ENCODE measurements at regions not wholly inside any gene's neighbourhood (a gene's known extent, or its start where the extent isn't known, plus 50 kb on each side); places are given as distances from the start of the nearest gene placed in this dataset.

DNA sequence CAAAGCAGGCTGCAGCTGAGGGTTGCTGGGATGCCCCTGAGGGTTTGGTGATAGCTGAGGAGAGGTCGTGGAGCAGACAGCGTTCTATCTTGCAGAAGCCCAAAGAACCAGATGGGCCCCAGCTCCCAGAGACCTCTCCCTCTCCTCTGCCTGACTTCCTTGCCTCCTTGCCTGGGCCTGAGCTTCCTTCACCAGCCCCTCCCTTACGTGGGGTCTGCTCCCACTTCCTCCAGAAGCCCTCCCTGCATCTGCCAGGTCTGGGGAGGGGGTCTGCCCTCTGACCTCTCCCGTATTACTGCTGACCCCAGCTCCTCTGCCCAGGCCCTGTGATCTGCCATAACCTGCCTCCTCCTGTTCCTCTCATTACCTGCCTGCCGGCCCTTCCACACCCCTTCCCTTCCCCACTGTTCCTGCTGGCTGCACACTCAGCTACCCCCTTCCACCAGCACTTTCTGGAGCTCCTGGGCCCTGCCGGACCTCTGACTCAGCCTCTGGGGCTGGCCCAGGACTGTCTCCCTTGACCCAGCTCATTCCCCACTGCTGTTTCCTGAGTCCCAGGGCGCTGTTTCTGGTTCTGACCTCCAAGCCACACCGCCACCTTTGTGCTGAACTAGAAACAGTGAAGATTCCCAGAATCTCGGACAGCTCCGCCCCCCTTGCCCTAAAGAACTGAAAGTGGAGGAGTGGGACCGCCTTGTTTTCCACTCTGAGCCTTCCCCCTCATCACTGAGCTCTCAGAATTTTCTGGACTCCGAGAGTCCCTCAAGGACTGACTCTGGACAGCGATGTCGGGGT is 237.7 kb upstream of the C1orf174 start:
- Histone ChIP-seq H3K4me1 (ENCODE audit: control insufficient read depth, low read length) (no peaks in the 10 kb centered on the region), H3F3A (ENCODE audit: control insufficient read depth, insufficient read depth) (peaks cover 7% of the 10 kb centered on the region), H3K27ac (ENCODE audit: low read depth, low read length) (no peak overlapping the region), H3K4me3 (ENCODE audit: low read length) (no peak overlapping the region), H3K36me3 (ENCODE audit: control insufficient read depth, low read length) (no peaks in the 10 kb centered on the region), H3K27me3 (ENCODE audit: control insufficient read depth, low read length) (peaks cover 7% of the 10 kb centered on the region; the same call in 1 of the 2 replicates), H3K4me2 (ENCODE audit: low read length) (no peak overlapping the region), H4K20me1 (ENCODE audit: control insufficient read depth, insufficient read depth, low read depth, low read length) (no peaks in the 10 kb centered on the region), H3K9me3 (ENCODE audit: control insufficient read depth, insufficient read depth, low read length) (peaks cover 16% of the 10 kb centered on the region; the same call in 1 of the 2 replicates), H3K9me2 (replicated peaks; ENCODE audit: control insufficient read depth, low read length) (no peaks in the 10 kb centered on the region; the same call in 1 of the 2 replicates), H3K79me2 (ENCODE audit: control insufficient read depth, low read length) (no peaks in the 10 kb centered on the region)
- TF ChIP-seq, protein P1, sequence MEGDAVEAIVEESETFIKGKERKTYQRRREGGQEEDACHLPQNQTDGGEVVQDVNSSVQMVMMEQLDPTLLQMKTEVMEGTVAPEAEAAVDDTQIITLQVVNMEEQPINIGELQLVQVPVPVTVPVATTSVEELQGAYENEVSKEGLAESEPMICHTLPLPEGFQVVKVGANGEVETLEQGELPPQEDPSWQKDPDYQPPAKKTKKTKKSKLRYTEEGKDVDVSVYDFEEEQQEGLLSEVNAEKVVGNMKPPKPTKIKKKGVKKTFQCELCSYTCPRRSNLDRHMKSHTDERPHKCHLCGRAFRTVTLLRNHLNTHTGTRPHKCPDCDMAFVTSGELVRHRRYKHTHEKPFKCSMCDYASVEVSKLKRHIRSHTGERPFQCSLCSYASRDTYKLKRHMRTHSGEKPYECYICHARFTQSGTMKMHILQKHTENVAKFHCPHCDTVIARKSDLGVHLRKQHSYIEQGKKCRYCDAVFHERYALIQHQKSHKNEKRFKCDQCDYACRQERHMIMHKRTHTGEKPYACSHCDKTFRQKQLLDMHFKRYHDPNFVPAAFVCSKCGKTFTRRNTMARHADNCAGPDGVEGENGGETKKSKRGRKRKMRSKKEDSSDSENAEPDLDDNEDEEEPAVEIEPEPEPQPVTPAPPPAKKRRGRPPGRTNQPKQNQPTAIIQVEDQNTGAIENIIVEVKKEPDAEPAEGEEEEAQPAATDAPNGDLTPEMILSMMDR (IDR thresholded peaks at IDR 0.05; ENCODE audit: low read depth, low read length, poor library complexity, severe bottlenecking): no peak
- TF ChIP-seq EZH2phosphoT487 (IDR thresholded peaks at IDR 0.05; ENCODE audit: borderline replicate concordance, low read length): no peak

DNA sequence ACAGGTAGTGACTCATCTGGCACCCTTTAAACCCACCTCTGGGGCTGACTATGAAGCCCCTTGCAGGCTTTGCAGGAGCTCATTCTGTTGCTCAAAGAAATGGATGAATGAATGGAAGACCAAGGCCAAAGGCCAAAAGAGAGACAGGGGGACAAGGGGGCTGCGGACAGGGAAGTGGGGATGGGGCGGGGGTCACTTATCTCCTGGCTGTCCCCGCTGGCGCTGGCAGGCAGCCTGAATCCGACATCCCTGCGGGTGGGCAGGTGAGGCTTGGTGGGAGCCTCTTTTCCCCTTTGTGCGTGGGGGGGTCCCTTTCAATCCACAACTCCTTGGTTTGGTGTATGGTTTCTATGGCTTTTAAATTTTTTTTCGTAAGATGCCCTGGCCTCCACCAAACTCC is 239.6 kb upstream of the C1orf174 start:
- peaks cover 7% of the 10 kb centered on the region; the same call in 1 of the 2 replicates for H3K27me3 ChIP-seq (ENCODE audit: control insufficient read depth, low read length)
- TF ChIP-seq EZH2phosphoT487 (IDR thresholded peaks at IDR 0.05; ENCODE audit: borderline replicate concordance, low read length): no peak
- TF ChIP-seq, protein P1 (IDR thresholded peaks at IDR 0.05; ENCODE audit: low read depth, low read length, poor library complexity, severe bottlenecking): no peak
- no peaks in the 10 kb centered on the region for H4K20me1 ChIP-seq (ENCODE audit: control insufficient read depth, insufficient read depth, low read depth, low read length)
- no peak overlapping the region for H3K27ac ChIP-seq (ENCODE audit: low read depth, low read length)
- H3K9me3 ChIP-seq (ENCODE audit: control insufficient read depth, insufficient read depth, low read length): peaks cover 20% of the 10 kb centered on the region; the same call in 1 of the 2 replicates
- peaks cover 7% of the 10 kb centered on the region for H3F3A ChIP-seq (ENCODE audit: control insufficient read depth, insufficient read depth)
- no peak overlapping the region for H3K4me3 ChIP-seq (ENCODE audit: low read length)
- H3K4me1 ChIP-seq (ENCODE audit: control insufficient read depth, low read length): no peaks in the 10 kb centered on the region
- no peaks in the 10 kb centered on the region; the same call in 1 of the 2 replicates for H3K9me2 ChIP-seq (replicated peaks; ENCODE audit: control insufficient read depth, low read length)
- H3K79me2 ChIP-seq (ENCODE audit: control insufficient read depth, low read length): no peaks in the 10 kb centered on the region
- H3K36me3 ChIP-seq (ENCODE audit: control insufficient read depth, low read length): no peaks in the 10 kb centered on the region
- H3K4me2 ChIP-seq (ENCODE audit: low read length): no peak overlapping the region

DNA sequence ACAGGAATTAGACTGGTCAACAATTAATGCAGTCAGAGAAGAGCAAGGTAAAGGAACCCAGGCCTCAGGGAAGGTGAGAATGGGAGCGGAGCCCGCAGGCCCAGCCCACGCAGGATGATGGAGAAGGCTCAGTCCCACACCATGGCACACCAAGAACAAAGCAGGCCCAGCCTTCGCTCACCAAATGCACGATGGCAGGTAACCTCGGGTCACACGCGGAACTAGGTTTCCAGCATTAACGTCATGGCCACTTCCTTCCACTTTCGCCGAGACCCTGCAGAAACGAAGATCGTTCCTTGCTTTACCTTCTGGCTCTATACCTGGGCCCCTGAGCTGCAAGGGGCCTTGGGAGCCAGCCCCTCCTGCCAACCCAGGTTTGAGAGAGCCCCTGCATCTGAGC is 240.2 kb upstream of the C1orf174 start:
- Histone ChIP-seq H3K4me3 (ENCODE audit: low read length) (no peak overlapping the region), H3F3A (ENCODE audit: control insufficient read depth, insufficient read depth) (peaks cover 7% of the 10 kb centered on the region), H3K27me3 (ENCODE audit: control insufficient read depth, low read length) (peaks cover 7% of the 10 kb centered on the region; the same call in 1 of the 2 replicates), H3K4me1 (ENCODE audit: control insufficient read depth, low read length) (no peaks in the 10 kb centered on the region), H3K36me3 (ENCODE audit: control insufficient read depth, low read length) (no peaks in the 10 kb centered on the region), H3K9me3 (ENCODE audit: control insufficient read depth, insufficient read depth, low read length) (peaks cover 21% of the 10 kb centered on the region; the same call in 1 of the 2 replicates), H4K20me1 (ENCODE audit: control insufficient read depth, insufficient read depth, low read depth, low read length) (no peaks in the 10 kb centered on the region), H3K27ac (ENCODE audit: low read depth, low read length) (no peak overlapping the region), H3K79me2 (ENCODE audit: control insufficient read depth, low read length) (no peaks in the 10 kb centered on the region), H3K4me2 (ENCODE audit: low read length) (no peak overlapping the region), H3K9me2 (replicated peaks; ENCODE audit: control insufficient read depth, low read length) (no peaks in the 10 kb centered on the region; the same call in 1 of the 2 replicates)
- TF ChIP-seq EZH2phosphoT487 (IDR thresholded peaks at IDR 0.05; ENCODE audit: borderline replicate concordance, low read length): no peak
- TF ChIP-seq, protein P1 (IDR thresholded peaks at IDR 0.05; ENCODE audit: low read depth, low read length, poor library complexity, severe bottlenecking): no peak

All from DOHH2 (cell line).